Fibroblast of mammary gland (primary cell): ENCODE measurements at regions not wholly inside any gene's neighbourhood (a gene's known extent, or its start where the extent isn't known, plus 50 kb on each side); places are given as distances from the start of the nearest gene placed in this dataset.
A peak's percentile ranks its signal among the peaks of the same experiment; 100 is the strongest.

Source experiments
- DNase-seq: peaks from one replicate; pipeline ENCODE4 v3.0.0-alpha.2; 2010; ENCODE audit warnings: low read depth
- H3K4me3 ChIP-seq: 2 replicates; pipeline ENCODE4 v1.5.1; 2011; ENCODE audit warnings: low read depth, mild to moderate bottlenecking, low read length, moderate library complexity; ENCODE audit not compliant: control insufficient read depth
- TF ChIP-seq, protein P1 (sequence below): conservative IDR thresholded peaks from 2 replicates; pipeline ENCODE4 v1.5.1; 2011; ENCODE audit warnings: low read depth, low read length, inconsistent platforms; ENCODE audit not compliant: control insufficient read depth, insufficient read depth

DNA sequence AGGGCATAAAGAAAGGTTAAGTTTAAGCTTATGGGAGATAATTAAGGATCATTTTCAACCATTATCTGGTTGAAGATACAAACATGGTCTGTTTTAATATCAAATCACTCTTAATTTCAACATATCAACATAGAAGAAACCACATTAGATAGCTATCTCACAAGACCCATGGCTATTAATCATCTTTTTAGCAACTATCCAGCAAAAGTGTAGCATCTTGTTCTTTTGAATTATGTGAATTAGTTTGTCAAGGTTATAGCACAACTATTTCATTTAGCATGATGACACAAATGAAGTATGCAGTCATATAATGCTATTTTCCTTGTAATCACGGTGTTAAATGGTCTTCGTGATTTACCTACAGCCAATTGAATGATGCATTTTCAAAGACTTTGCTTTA is 58.9 kb upstream of the PPP1R9A start:
- no peak overlapping the region for H3K4me3 ChIP-seq
- TF ChIP-seq, protein P1, sequence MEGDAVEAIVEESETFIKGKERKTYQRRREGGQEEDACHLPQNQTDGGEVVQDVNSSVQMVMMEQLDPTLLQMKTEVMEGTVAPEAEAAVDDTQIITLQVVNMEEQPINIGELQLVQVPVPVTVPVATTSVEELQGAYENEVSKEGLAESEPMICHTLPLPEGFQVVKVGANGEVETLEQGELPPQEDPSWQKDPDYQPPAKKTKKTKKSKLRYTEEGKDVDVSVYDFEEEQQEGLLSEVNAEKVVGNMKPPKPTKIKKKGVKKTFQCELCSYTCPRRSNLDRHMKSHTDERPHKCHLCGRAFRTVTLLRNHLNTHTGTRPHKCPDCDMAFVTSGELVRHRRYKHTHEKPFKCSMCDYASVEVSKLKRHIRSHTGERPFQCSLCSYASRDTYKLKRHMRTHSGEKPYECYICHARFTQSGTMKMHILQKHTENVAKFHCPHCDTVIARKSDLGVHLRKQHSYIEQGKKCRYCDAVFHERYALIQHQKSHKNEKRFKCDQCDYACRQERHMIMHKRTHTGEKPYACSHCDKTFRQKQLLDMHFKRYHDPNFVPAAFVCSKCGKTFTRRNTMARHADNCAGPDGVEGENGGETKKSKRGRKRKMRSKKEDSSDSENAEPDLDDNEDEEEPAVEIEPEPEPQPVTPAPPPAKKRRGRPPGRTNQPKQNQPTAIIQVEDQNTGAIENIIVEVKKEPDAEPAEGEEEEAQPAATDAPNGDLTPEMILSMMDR: no peak
- DNase-seq: no peak

DNA sequence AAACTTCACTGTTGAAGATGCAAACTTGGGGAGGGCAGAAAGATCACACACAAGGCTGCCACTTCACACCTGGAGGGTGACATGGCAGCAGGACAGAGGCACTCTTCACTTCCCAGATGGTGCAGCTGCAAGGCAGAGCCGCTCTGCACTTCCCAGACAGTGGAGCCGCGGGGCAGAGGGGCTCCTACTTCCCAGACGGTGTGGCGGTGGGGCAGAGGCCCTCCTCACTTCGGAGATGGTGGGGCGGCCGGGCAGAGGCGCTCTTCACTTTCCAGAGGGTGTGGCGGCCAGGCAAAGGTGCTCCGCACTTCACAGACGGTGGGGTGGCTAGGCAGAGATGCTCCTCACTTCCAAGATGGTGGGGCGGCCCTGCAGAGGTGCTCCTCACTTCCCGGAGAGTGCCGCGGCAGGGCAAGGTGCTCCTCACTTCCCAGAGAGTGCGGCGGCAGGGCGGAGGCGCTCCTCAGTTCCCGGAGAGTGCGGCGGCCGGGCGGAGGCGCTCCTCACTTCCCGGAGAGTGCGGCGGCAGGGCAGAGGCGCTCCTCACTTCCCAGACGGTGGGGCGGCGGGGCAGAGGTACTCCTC is 58.3 kb upstream of the PPP1R9A start:
- H3K4me3 ChIP-seq: no peak overlapping the region
- DNase-seq: no peak
- TF ChIP-seq, protein P1: no peak

DNA sequence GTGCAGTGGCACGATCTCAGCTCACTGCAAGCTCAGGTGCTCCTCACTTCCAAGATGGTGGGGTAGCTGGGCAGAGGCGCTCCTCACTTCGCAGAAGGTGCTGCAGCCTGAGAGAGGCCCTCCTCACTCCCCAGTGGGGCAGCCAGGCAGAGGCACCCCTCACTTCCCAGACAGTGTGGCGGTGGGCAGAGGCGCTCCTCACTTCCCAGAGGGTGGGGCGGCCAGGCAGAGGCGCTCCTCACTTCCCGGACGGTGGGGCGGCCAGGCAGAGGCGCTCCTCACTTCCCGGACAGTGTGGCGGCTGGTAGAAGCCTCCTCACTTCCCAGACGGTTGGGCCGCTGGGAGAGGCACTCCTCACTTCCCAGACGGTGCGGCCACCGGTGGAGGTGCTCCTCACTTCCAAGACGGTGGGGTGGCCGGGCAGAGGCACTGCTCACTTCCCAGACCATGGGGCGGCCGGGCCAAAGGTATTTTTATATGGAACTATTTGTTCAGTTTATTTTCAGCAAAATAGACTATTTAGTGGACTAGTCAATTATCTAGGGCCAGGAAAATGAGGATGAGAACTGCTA is 57.7 kb upstream of the PPP1R9A start:
- H3K4me3 ChIP-seq: no peak overlapping the region
- DNase-seq: no peak
- TF ChIP-seq, protein P1: no peak

DNA sequence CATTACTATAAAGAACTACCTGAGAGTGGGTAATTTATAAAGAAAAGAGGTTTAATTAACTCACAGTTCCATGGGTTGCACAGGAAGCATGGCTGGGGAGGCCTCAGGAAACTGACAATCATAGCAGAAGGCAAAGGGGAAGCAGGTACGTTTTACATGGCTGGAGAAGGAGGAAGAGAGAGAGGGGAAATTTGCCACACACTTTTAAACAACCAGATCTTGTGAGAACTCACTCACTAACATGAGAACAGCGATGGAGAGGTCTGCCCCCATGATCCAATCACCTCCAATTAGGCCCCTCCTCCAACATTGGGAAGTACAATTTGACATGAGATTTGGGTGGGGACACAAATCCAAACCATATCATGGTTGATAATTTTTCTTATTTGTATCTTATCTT is 51.8 kb upstream of the PPP1R9A start:
- TF ChIP-seq, protein P1: no peak

DNA sequence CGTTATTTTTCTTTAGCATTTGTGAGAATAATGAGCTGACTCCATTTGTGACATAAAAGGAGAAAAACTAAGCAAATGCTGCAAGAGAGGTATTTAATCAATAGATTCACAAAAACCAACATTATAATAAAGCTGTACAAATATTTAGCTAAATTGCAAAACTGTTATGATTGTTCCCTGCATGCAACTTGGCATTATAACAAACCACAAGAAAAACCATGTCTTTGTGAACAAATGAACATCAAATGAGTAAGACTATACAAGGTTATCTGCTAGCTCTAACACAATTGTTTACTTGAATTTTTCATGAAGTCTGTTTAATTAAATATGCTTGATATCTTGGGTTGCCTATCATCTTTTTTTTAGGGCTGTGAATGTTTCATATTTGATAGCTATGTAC is 50.8 kb upstream of the PPP1R9A start:
- TF ChIP-seq, protein P1: no peak

More for the DNA sequence above, 51.8 kb upstream of the PPP1R9A start:
- no peak overlapping the region for H3K4me3 ChIP-seq
- no peak for DNase-seq

More for the DNA sequence above, 50.8 kb upstream of the PPP1R9A start:
- H3K4me3 ChIP-seq: no peak overlapping the region
- peak; percentile 14 for DNase-seq
